HT-29 (cell line): ENCODE measurements at regions not wholly inside any gene's neighbourhood (a gene's known extent, or its start where the extent isn't known, plus 50 kb on each side); places are given as distances from the start of the nearest gene placed in this dataset.
A peak's percentile ranks its signal among the peaks of the same experiment; 100 is the strongest.
"Not testable (repeated sequence)": the region's sequence is repeated elsewhere in the genome, so short reads cannot be mapped to it uniquely, and the experiment has no call there.

Experiments used
- DNase-seq: peaks from one replicate; pipeline ENCODE4 v3.0.0-alpha.2; 2015; ENCODE audit warnings: low spot score

DNA sequence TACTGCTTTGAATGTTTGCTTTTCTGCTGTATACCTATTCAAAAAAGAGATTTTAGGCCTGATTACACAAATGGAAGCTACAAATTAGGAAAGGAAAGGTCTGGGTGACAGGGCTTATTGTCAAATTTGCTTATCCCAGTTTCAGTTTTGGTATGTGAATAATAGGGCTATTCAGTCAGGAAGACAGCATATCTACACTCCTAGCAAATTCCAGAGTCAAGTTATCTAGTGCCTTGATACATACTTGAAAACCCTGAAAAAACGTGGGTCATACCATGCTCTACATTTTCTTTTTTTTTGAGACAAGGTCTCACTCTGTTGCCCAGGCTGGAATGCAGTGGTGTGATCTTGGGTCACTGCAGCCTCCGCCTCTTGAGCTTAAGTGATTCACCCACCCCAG is 59.2 kb upstream of the CCDC180 start:
- DNase-seq = not testable (repeated sequence)

DNA sequence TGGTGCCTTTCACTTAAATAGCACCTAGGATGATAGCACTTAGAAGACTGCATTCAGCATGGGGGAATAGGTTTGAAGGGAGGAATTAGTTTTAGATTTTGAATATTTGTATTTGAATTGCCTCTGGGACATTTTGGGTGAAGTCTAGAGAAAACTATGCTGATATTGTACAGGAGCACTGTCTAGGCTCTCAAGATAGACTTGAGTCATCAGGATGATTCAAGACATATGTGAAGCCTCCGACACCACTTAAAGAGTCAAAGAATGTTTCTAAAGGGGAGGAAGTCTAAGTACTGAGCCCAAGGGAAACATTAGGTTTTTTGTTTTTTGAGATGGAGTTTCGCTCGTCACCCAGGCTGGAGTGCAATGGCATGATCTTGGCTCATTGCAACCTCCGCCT is 63.9 kb upstream of the CCDC180 start:
- no peak for DNase-seq

DNA sequence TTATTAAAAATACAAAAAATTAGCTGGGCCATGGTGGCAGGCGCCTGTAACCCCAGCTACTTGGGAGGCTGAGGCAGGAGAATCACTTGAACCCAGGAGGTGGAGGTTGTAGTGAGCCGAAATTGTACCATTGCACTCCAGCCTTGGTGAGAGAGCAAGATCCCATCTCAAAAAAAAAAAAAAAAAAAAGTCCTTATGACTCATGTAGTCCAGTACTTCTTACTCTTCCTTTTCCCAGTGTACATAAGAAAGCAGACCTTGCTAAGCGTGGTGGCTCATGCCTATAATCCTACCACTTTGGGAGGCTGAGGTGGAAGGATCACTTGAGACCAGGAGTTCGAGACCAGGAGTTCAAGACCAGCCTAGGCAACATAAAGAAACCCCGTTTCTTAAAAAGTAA is 66.0 kb upstream of the CCDC180 start:
- DNase-seq = not testable (repeated sequence)

DNA sequence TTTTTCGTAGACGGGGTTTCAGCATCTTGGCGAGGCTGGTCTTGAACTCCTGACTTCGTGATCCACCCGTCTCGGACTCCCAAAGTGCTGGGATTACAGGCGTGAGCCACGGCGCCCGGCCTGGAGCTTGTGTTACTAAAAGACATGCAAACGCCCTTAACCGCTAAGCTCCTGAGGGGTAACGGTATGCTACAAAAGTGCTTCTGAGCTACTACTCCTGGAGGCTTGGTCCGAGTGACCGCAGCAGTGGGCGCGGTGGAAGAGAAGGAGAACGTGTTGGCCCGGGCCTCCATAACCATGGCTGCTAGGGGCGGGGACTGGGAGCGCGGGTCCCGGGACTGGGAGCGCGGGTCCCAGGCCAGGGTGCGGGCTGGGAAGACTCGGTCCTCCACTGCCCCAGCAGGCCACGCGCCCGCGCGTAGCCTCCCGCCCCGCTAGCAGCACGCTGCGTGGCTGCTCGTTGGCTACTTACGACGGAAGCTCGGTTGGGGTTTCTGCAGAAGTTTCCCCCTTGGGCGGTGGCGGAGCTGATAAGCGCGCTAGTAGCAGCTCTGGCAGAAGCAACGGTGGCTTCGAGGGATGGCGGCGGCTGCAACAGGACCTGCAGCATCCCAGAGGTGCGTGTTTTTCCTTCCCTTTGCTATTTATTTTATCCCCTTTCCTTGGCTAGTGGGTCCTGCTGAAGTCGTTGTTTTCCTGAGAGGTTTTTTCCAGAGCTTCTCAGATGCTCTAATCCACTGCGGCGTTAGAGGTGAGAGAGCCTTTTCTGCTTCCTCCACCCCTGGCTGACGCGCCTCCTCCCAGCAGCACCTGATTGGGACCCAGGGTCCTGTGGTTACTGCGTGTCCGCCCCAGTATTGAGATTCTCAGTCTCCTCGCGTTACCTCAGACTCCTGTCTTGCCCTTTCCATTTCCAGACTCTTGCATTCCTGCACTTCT is 69.2 kb upstream of the CCDC180 start:
- peak; percentile 65 for DNase-seq

DNA sequence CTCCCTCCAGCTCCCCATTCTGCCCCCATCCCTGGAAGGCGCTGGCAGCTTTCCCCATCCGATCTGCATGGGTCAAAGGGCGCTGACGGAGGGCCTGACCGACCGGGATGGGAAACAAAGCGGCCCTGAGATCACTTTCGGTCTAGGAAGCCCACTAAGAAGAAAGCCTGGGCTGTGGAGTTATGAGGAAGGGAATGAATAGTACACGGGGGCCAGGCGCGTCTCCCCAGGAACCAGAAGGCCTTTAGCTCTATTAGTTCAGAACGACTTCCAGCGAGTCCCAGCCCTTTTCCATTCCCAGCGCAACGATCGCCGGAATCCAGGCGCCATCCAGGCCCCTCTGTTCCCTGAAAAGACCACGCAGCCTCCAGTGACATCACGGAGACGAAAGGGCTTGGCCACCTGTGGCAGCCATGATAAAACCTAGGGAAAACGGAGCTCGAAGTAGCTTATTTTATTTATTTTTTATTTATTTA is 70.1 kb upstream of the CCDC180 start:
- no peak for DNase-seq

DNA sequence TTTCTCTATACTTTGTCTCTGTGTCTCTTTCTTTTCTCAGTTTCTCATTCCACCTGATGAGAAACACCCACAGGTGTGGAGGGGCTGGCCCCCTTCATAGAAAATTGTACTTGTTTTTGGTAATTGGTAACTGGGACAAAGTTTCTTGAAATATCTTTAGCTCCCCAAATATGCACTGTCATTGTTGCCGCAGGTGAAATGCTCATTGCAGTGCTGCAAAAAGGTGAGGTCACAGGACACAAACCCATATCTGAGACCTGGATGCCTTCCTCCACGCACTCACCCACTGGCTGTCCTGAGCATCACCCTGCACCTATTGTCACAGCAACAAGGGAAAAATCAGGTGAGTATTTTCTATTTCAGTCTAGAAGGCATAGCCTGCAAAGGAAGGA is 74.5 kb upstream of the CCDC180 start:
- not testable (repeated sequence) for DNase-seq

DNA sequence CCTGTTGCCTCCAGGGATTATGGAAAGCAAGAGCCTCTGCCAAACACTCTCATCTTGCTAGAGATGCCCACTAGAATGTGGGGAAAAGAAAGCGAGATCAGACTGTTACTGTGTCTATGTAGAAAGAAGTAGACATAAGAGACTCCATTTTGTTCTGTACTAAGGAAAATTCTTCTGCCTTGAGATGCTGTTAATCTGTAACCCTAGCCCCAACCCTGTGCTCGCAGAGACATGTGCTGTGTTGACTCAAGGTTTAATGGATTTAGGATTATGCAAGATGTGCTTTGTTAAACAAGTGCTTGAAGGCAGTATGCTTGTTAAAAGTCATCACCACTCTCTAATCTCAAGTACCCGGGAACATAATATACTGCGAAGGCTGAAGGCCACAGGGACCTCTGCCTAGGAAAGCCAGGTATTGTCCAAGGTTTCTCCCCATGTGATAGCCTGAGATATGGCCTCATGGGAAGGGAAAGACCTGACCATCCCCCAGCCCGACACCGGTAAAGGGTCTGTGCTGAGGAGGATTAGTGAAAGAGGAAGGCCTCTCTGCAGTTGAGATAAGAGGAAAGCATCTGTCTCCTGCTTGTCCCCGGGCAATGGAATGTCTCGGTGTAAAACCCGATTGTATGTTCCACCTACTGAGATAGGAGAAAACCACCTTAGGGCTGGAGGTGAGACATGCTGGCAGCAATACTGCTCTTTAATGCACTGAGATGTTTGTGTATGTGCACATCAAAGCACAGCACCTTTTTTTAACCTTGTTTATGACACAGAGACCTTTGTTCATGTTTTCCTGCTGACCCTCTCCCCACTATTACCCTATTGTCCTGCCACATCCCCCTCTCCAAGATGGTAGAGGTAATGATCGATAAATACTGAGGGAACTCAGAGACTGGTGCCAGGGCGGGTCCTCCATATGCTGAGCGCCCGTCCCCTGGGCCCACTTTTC is 75.1 kb upstream of the CCDC180 start:
- DNase-seq = not testable (repeated sequence)

DNA sequence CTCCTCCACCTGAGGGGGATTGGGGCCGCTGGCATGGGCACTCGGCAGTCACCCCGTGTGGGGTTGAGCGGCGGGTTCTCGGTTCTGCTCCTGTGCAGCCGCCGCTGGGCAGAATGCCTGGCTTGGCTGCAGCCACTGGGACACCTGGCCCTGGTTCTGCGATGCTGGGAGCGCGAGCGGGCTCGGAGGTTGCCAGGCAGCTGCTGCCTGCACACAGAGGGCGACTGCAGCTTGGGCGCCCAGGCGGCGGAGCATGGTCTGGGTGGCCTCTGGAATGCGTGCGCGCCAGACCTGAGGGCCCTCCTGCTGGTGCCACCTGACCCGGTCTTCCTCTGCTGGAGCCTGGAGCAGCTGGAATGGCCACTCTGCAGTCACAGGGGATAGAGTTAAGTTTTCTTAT is 85.1 kb upstream of the CCDC180 start:
- not testable (repeated sequence) for DNase-seq

DNA sequence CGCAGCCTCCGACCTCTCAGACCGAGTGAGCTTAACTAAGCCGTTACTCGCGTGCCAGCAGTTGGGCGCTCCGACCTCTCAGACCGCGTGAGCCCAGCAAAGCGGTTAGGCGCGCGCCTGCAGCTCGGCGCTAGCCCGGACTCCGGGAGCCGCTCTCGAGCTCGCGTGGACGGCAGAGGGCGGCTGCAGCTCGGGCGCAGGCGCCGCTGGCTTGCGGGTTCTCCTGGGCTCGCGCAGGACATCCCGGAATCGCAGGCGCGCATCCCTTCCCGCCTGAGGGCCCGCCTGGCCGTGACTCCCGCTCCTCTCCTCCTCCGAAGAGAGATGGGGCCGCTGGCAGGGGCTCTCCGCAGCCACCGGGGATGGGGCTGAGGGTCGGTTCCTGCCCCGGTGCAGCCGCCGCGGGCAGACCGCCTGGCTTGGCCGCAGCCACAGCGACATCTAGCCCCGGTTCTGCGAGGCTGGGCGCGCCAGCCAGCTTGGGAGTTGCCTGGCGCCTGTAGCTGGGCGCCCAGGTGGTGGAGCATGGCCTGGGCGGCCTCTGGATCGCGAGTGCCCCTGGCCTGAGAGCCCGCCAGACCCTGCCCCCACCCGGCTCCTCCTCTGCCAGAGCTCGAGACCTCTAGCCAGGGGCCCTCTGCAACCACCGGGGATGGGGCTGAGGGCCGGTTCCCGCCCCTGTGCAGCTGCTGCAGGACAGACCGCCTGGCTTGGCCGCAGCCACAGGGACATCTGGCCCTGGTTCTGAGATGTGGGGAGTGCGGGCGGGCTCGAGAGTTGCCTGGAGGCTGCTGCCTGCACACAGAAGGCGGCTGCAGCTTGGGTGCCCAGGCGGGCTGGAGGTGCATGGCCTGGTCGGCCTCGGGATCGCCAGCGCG is 85.7 kb upstream of the CCDC180 start:
- DNase-seq = not testable (repeated sequence)

DNA sequence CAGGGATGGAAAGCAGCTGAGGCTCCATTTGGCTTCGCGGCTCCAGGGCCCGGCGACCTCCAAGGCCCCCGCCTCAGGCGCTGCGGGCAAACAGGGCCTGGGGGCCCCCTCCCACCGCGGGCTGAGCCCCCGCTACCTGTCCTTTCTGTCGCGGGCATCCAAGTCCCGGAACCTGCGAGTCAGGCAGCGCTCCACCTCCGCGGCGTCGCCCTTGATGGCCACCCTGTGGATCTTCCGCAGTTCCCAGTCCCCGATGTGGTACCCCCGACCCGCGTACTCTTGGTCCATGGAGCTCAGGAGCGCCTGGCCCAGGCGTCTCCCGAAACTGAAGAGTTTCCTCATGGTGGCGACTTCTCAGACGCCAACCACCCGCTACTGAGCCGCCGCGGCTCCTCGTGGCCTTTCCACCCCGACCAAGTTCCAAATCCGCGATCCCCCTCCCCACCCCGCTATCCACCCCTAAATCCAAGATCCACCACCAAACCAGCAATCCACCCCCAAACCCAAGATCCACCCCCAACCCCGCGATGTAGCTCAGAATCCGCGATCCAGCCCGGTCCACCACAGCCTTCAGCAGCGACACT is 86.5 kb upstream of the CCDC180 start:
- no peak for DNase-seq

DNA sequence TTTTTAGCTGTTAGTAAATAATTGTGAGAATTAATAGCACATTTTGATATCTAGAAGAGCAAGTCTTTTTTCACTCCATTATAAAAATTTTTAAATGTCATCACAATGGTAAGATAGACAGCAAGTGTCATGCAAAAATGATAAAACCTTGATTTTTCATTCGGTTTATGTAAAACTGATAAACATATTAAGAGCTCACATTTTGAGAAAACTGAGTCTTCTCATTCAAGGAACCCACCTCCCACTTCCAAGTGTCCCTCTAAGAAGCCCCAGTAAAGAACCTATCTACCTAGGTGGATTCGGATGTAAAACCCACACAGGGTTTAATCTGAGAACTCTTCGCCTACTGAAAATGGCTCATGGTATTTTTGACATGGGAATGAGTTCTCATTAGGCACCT is 87.1 kb upstream of the CCDC180 start:
- DNase-seq = not testable (repeated sequence)

DNA sequence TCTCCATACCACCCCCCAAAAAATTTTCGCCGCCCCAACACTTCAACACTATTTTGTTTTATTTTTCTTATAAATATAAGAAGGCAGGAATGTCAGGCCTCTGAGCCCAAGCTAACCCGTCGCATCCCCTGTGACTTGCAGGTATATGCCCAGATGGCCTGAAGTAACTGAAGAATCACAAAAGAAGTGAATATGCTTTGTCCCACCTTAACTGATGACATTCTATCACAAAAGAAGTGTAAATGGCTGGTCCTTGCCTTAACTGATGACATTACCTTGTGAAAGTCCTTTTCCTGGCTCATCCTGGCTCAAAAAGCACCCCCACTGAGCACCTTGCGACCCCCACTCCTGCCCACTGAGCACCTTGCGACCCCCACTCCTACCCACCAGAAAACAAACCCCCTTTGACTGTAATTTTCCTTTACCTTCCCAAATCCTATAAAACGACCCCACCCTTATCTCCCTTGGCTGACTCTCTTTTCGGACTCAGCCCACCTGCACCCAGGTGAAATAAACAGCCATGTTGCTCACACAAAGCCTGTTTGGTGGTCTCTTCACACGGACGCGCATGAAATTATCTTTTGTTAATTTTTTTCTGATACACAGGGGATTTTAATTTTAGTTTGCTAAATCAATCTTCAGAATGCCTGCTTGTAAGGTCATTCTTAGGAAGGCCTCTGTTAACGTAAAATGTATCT is 87.9 kb upstream of the CCDC180 start:
- not testable (repeated sequence) for DNase-seq

DNA sequence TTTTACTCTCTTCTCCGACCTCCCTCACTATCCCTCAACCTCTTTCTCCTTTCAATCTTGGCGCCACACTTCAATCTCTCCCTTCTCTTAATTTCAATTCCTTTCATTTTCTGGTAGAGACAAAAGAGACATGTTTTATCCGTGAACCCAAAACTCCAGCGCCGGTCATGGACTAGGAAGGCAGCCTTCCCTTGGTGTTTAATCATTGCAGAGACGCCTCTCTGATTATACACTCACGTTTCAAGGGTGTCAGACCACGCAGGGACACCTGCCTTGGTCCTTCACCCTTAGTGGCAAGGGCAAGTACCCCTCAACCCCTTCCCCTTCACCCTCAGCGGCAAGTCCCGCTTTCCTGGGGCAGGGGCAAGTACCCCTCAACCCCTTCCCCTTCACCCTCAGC is 92.3 kb upstream of the CCDC180 start:
- not testable (repeated sequence) for DNase-seq

DNA sequence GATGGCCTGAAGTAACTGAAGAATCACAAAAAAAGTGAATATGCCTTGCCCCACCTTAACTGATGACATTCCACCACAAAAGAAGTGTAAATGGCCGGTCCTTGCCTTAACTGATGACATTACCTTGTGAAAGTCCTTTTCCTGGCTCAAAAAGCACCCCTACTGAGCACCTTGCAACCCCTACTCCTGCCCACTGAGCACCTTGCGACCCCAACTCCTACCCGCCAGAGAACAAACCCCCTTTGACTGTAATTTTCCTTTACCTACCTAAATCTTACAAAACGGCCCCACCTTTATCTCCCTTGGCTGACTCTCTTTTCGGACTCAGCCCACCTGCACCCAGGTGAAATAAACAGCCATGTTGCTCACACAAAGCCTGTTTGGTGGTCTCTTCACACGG is 92.9 kb upstream of the CCDC180 start:
- not testable (repeated sequence) for DNase-seq

DNA sequence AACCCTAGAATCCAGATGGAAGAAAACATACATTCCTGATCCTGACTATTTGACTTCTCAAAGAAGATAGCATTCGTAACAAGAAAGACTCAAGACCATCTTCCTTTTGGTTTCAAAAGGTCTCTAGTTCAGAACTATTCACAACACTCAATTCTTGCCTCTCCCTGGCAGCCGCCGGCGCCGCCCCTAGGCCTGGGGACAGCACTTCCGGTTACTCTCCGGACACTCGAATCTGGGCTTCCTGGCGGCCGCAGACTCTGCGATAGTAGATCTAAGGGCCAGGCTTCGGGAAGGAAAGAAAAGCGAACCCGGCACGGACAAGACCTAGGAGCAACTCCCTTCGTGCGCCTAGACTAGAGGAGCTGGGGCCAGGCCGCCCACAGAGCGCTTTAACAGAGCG is 107.8 kb upstream of the CCDC180 start:
- not testable (repeated sequence) for DNase-seq

DNA sequence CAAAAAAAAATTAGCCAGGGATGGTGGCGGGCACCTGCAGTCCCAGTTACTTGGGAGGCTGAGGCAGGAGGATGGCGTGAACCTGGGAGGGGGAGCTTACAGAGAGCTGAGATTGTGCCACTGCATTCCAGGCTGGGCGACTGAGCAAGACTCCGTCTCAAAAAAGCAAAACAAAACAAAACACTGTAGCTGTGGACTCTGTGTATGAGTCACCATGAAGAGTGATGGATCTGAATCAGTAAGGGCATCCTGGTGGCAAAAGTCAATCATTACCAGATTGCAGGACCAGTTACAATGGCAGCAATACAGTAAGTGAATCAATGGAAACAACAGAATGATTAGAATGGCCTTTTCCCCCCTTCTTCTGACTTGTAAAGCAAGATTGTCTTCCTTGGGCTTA is 113.7 kb upstream of the CCDC180 start:
- DNase-seq = peak; percentile 32

DNA sequence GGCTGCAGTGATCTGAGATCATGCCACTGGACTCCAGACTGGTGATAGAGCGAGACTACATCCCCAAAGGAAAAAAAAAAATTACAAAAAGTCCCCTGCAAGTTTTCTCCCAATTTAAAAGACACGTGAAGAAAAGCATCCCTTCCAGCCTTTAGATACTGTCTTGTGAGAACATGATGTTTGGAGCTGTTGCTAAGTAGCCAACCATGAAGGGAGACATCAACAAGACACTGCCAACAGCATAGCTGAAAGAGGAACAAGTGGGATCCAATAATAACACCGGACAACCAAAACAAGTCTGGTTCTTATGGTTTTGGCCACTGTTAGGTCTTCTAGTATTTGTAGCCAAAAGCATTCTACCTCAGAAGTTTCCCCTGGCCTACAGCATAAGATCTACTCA is 118.9 kb upstream of the CCDC180 start:
- DNase-seq = no peak

DNA sequence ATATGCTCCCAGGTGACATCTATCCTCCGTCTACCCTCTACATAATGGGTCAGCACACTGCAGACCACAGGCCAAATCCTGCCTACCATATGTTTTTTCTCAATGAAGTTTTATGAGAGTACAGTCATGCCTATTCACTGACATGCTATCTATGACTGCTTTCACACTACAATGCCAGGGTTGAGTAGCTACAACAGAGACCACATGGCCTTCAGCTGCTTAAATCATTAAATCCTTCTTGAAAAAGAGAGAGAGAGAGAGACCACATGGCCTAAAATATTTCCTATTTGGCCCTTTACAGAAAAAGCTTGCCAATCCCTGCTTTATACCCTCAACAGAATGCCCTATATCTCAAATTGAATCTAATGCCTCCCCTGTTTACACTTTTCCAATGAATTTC is 119.8 kb upstream of the CCDC180 start:
- not testable (repeated sequence) for DNase-seq

DNA sequence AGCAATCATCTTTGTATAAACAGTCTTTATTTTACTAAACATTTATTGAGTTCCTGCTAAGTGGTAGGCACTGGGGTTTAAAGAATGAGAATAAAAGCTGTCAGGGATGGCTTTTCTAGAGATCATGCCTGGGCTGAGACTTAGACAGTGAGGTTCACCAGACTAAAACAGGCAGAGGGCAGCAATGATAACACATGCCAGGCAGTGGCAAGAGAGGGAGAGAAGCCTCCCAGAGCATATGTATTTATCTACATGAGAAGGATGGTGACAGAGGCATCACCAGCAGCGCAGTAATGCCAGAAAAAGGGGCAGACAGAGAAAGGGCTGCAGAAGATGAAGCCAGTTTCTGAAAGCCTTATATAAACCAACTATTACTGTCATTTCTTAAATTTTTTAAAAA is 121.0 kb upstream of the CCDC180 start:
- DNase-seq = no peak

DNA sequence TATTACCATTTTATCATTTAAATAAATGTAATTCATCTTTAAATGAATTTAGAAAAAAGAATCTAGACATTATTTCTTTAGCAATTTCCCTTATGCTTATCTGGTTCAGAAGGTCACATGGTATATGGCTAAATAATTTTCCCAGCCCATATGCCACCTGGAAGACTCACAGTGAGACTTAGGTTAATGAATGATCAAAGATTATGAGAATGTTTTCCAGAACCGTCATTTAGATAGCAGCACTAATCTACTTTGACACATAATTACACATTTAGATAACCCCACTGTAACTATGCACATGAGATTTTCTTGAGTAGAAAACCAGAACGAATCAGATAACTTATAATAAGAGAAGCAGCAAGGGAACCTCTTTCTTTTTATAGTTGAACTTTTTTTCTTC is 124.9 kb upstream of the CCDC180 start:
- not testable (repeated sequence) for DNase-seq
